SW 1271 (cell line): ENCODE measurements at regions not wholly inside any gene's neighbourhood (a gene's known extent, or its start where the extent isn't known, plus 50 kb on each side); places are given as distances from the start of the nearest gene placed in this dataset.
A peak's percentile ranks its signal among the peaks of the same experiment; 100 is the strongest.
"Not testable (repeated sequence)": the region's sequence is repeated elsewhere in the genome, so short reads cannot be mapped to it uniquely, and the experiment has no call there.

ENCODE experiments used
- DNase-seq, 2 experiments: peaks; one replicate each; lab custom pipeline; 2025; lab: John Stamatoyannopoulos, UW

DNA sequence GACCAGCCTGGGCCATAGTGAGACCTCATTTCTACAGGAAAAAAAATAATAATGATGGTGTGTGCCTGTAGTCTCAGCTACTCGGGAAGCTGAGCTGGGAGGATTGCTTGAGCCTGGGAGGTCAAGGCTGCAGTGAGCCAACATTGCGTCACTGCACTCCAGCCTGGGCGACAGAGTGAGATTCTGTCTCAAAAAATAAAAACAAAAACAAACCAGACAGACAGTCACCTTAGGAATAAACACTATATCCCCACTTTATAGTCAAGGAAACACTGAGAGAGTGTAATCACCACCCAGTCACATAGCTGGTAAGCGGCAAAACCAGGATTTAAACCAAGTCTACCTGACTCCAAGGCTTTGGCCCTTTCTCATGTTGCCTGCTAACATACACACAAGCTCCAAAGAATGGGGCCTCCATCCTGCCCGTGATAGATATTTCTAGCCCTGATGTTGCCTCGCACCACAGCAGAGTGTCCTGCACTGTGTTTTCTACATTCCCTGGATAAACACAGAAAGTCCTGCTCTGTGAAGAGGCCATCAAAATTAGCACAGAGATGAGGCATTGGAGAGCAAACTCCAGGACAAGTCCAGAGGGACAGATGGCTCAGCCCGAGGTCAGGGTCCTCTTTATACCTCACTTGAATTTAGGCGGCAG is 66.1 kb upstream of the SMURF2 start:
- DNase-seq: no peak

DNA sequence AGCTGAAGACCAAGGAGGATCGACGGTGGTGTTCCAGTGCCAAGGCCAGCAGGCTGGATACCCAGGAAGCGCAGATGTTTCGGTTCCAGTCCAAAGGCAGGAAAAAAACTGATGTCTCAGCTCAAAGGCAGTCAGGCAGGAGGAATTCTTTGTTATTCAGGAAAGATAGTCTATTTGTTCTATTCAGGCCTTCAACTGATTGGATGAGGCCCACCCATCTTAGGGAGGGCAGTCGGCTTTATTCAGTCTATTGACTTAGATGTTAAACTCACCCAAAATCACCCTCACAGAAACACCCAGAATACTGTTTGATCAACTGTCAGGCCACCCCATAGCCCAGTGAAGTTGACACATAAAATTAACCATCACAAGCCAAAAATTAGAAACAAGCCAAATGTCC is 63.9 kb upstream of the SMURF2 start:
- DNase-seq: not testable (repeated sequence)

DNA sequence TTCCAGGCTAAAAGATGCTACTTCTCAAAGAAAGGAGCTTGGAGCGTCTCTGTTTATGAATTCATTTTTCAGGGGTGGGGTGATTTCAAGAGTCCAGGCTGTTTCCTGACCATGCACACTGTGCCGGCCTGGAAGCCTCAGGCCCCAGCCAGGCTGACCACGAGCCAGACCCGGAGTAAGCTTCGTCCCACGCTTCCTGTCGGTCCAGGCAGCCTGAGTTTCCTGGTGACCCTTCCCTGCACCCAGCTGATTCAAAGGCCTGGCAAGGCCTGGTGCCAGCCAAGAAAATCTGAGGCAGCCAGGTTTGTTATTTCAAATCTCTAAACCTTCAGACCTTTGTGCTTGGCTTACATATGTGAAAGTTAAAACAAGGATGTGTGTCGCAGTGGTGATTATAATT is 62.1 kb upstream of the SMURF2 start:
- DNase-seq: peak in 1 of 2 experiments; percentile 65

GRCh38 chr17:64723781-64724180 is 61.7 kb upstream of the SMURF2 start:
- no peak for DNase-seq

- DNase-seq: not testable (repeated sequence)
These were observed 59.4 kb upstream of the SMURF2 start for GRCh38 chr17:64721556-64721955.

DNA sequence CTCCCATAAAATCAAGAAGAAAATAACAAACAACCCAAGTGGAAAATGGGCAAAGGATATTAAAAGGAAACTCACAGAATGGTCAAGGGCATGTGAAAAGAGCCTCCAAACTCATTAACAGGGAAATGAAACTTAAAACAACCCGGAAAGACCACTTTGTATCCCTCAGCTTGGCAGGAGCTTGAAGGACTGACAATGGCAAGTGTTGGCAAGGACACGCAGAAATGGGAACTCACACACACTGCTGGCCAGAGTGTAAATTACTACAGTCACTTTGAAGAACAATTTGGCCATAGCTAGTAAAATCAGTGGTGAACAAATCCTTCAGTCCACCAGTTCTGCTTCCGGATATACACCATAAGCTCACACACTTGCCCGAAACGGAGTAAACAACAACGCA is 58.1 kb upstream of the SMURF2 start:
- DNase-seq: not testable (repeated sequence)

- DNase-seq: not testable (repeated sequence)
These were observed 57.4 kb upstream of the SMURF2 start for GRCh38 chr17:64719517-64719916.

- not testable (repeated sequence) for DNase-seq
These were observed 56.7 kb upstream of the SMURF2 start for GRCh38 chr17:64718816-64719215.

DNA sequence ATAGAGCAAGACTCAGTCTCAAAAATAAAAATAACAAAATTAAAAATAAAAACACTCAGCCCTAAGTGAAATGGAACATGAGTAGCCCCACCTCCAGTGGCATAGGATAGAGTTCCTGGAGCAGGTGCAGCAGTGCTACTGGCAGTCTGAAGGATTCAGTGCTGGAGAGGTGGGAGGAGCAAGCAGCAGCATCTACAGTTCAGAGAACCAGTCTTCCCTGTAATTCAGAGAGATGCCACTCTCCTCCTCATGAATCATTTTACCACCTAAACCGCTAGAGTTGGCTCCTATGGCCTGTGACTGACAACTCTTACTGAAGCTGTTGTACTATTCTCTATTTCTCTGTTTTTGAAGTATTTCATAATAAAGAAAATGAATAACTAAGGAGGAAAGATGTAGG is 56.0 kb upstream of the SMURF2 start:
- no peak for DNase-seq

GRCh38 chr17:64716496-64716895 is 54.4 kb upstream of the SMURF2 start:
- not testable (repeated sequence) for DNase-seq

DNA sequence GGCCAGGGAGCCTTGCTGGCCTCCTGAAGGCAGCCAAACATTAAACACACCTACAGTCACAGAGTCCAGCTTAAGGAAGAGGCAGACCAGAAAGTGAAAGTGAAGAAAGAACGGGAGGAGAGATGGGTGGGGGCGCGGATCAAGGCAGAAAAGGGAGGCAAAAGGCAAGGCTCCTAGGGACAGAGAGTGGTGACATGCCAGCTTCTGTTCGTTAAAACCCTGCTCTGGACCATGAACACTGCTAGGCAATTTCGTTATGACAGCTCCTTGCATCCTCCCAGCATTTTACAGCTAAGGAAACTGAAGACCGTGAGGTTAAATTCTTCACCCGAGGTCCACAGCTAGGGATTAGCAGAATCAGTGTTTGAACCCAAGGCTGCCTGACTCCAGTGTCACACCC is 51.7 kb upstream of the SMURF2 start:
- DNase-seq: not testable (repeated sequence)

DNA sequence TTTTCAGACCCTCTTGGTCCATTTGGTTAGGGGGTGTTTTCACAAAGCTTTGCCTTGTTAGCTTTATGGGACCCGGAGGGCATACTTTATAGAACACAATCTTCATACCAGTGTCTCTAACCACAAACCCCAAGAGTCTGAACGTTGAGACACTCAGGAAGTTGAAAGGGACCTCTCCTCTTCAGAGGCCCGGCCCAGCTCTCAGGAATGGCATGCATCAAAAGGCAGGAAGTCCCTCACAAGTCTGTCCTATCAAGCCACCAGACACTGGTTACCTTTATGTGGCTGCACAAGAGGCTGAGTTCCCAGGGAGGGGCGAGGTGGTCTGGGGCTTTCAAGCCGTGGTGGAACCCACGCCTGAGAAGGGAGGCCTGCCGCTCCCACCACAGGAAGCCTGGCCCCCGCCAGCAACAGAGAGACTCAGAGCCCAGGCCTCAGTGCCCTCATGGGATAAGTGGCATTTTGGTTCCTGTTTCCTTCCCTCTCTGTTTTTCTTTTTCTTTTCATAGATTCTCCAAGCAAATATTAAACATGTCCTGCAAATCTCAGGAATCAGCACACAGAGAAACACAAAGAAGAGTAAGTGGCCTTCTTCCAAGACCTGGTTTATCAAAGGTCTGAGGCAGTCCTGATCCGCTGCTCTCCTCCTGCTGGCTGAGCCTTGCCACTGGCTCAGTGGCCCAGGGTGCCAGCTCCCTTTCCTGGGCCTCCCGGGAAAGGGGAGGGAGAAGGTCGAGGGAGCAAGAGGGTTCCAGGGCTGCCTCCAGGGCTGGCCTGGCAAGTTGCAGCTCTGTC is 50.6 kb upstream of the SMURF2 start:
- not testable (repeated sequence) for DNase-seq
